GM19035 (cell line): ENCODE measurements at regions not wholly inside any gene's neighbourhood (a gene's known extent, or its start where the extent isn't known, plus 50 kb on each side); places are given as distances from the start of the nearest gene placed in this dataset.

ENCODE experiments used
- ATAC-seq: cut with Tn5 transposase; IDR thresholded peaks from one replicate; pipeline ENCODE4 v1.9.1; 2021; ENCODE audit not compliant: unreplicated experiment

DNA sequence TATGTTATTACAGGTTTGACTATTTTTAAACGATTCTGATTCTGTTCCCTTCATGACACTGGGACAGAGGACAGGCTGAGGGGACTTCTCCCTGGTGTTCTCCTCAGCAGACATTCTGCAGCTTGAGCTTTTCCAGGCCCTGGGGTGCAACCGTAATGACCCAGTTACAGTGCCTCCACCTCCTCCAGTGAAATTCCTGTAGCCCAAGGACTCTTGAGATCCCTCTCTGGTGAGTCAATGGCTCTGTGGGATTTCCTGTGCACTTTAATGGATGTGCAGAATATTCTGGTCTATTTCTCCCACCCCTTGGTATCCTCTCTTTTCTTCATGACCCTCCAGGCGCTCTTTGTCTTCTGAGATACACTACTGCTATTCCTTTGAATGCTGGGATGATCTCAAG is 319.3 kb downstream of the INHBA start:
- no peak for ATAC-seq

- ATAC-seq: no peak
Measured at GRCh38 chr7:41378156-41378555, 324.7 kb downstream of the INHBA start.

DNA sequence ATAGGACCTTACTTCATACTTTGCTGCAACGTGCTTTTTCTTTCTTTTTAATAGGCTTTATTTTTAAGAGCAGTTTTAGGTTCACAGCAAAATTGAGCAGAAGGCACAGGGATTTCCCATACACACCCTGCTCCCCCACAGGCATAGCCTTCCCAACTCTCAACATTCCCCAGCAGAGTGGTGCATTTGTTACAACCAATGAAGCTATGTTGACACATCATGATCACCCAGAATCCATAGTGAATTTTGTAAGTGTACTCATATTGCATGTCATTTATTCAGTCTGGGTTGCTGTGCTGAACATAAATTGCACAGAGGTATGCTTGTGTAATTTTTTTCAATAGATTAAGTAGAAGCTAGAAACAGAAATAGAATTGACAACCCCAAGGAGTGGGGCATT is 327.3 kb downstream of the INHBA start:
- no peak for ATAC-seq

- no peak for ATAC-seq
Measured at GRCh38 chr7:41374150-41374848, 328.6 kb downstream of the INHBA start.

DNA sequence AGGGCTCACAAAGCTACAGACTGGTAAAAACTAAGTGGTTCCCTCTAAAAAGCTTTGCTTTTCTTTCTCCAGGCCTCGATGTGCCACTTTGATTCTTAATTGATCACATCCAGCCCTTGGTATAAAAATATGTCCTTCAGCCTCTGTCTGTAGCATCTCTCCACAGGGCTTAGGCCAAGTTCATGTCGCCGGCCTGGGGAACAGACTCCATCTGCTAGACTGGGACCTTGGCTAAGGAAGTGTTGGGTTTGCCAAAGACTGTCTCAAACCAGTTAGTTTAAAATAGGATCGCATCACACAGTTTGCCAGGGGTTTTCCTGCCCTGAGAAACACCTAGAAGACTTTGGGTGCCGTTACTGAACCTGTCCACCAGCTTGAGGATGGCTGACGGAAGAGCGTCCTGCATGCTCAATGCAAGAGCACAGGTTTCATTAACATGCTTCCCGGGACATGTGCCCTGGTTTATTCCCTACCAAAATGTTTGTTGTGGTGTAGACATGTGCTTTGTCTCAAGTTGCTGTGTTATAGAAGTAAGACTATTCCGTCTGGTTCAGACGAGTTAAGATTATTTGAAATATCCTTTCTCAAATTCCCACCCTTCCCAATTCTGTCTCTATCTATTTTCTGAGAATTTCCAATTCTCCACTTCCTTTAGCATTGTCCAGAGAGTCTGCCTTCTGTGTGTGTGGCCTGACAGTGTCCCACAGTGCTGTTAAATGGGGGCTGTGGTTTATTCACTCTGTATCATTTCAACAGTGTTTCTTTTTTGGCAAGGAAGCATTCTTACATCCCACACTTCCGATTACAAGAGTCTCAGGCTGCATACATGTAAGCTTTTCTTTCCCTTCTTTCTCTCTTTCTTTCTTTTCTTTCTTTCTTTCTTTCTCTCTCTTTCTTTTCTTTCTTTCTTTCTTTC is 334.7 kb downstream of the INHBA start:
- no peak for ATAC-seq

DNA sequence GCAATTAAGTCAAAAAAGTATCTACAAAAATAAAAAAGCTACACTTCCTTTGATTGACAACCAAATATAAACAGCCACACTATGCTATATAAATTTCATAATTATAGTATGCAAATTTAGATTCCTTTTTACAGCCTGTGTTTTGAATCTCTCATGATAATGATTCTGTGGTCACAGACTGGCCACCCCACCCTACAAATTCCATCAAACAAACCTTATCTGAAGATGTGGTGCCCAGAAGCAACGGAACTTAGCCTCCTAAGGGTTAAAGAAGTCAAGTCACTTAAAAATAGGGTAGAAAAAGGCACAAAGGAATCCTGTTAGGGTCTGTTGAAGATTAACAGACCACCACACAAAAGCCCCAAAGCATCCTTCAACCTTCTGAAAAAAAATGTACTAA is 351.8 kb downstream of the INHBA start:
- ATAC-seq: no peak

- ATAC-seq: no peak
Measured at GRCh38 chr7:41346878-41347277, 356.0 kb downstream of the INHBA start.

DNA sequence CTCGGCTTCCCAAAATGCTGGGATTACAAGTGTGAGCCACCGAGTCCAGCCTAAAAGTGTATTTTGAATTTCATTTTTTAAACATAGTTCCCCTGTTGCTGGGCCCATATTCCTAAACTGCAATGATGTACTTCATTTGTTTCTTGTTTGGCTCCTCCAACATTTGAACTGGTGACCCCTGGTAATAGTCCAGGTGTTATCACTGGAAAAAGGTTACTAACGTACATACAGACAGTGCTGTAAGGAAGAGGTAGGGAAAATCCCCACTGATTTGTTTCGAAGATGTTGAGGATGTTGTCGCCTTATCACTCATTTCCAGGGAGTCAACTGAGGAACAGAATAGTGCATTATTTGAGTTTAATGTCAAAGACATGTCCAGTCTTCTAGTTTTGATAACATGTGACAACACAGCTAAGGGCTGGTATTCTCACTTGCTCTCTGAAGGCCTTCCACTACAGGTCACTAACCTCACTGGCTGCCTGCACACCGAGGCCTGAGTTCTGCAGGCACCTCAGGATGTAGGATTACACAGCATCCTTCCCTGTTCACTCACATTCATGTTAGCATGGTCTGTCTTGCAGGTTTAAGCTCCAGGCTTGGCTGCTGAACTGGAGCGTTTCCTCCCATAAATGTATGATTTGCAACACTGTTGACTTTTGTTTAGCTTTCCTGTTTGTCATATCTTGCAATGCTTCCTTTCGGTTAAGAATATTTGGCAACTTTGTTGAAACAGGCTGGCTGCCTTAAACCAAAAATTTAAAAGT is 362.8 kb downstream of the INHBA start:
- ATAC-seq: no peak

DNA sequence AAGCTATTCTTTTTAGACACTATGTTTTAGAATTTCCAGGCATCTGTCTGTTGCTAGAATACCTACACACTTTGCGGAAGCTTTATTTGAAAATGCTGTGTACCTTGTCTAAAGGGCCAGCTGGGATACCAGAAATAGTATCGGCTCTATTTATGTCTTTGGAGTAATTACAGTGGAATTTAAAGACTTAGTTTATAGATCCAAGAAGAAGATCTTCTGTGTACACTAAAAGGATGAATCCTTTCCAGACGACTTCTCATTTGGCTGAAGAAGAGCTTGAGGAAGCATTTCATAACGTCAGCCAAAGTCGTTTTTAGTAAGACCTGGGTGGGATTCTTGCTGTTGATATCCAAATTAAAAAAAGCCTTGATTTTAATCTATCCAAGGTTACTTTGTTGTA is 365.9 kb downstream of the INHBA start:
- no peak for ATAC-seq

DNA sequence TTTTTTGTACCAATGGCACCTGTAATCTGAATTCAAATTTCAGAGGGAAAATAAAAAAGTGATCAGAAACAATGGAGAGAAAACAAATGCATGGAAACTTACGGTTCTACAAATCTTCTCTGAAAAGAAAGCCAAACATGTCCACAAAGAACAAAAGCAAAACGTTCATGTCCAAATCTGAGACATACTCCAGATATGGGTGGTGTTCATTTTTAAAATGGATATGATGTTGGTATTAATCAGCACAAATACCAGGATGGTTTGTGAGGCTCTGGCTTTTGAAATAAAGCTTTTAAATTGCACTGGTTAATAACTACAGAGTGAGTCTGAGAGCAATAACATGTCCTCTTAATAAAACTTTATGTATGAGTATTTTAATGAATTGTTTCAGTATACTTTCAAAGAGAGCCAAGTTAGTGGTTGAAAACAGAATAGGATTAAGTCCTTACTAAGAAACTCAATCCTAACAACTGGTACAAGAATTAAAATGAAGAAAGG is 366.4 kb downstream of the INHBA start:
- ATAC-seq: no peak

GRCh38 chr7:41334071-41334862 is 368.6 kb downstream of the INHBA start:
- no peak for ATAC-seq

DNA sequence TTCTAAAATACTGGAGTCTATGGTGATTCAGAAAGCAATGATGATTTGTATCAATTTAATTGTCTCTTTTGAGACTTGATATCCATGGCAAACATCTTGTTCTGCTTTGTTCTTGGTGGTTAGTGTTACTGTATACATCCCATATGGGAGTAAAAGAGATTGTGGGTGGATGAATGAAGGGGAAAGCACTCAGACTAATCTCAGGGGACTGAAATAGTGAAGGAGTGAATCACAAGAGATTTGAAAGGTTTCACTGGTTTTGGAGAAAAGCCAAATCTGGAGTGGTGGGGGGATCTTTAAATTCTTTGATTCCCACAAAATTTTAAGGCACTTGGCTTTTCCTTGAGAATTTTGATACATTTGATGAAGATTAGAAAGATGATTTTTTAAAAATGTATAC is 369.4 kb downstream of the INHBA start:
- ATAC-seq: no peak

DNA sequence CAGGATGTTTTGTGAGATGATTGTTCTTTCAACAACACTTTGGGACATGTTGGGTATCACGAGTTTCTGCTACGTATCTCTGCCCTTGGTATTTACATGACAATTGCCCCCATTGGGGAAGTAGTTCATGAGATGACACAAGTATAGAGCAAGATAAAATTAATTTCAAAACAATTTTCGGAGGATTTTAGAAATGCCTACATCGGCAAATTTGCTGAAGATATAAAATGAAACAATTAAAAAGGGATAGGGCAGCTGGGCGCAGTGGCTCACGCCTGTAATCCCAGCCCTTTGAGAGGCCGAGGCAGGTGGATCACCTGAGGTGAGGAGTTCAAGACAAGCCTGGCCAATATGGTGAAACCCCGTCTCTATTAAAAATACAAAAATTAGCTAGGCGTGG is 371.7 kb downstream of the INHBA start:
- ATAC-seq: no peak

DNA sequence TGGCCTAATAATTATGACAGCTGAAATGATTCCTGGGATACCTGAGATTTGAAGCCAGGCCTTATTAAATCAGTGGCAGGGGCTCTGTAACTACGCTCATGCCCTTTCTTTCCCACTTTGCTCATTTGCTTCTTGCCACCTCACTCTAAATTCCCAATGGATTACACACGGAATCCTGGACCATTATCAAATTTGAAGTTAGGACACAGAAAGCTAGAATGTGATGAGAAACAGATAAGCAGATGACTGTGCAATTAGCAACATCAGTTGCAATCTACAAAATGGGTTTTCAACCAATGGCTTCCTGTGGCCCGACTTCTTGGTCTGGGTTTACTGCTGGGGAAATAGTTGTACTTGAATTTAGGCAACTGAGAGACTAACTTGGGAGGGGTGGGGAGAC is 374.3 kb downstream of the INHBA start:
- no peak for ATAC-seq

GRCh38 chr7:41328131-41328530 is 374.8 kb downstream of the INHBA start:
- no peak for ATAC-seq

DNA sequence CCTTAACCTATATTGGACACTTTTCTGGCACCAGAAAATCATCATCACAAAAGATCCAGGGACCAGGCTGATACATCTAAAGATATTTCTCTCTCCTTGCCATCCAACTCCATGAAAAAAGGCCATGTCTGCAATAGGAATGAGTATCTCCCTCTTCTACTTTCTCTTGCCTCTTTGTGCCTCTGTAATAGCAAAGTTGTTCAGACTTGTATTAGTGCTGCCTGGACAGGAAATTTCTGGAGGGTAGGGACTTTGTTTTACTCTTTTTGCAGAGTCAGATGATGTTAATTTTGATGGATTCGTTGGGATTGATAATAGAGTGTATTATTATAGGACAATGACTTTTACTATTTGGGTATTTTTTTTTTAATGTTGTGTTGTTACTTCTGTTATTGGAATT is 376.3 kb downstream of the INHBA start:
- no peak for ATAC-seq

DNA sequence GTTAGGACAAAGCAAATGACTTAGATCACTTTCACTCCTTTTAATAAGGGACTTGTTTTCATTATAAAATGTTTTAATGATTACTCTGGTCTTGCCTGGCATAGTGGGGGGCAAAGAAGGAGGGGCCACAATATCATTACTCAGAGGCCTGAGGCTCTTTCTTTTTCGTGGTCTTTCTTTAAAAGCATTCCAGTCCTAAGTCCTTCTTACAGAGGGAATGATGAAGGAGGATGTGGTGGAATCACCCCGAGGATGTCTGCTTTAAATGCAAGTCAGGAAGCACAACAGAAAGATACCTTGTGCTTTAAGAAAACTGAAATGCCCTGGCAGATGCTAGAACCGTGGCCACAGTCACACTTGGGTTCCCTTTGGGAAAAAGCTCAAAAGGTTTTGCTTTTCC is 379.1 kb downstream of the INHBA start:
- no peak for ATAC-seq

DNA sequence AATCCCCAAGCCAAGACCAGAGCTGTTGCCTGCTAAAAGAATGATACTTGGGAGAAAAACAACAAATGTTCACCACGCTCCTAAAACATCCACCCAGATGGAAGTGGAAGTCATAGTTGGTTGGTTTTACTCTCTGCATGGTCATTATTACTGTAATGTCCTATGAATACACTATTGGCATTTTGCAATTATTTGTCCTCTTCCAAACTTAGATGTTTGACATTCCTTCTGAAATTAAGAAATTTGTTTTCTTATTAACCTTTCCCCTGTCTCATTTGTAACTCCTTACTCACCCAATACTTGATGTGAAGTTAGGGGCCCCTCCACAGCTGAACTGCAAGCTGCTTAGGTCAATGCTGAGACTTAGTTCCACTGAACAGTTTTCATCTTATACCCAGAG is 383.3 kb downstream of the INHBA start:
- no peak for ATAC-seq

DNA sequence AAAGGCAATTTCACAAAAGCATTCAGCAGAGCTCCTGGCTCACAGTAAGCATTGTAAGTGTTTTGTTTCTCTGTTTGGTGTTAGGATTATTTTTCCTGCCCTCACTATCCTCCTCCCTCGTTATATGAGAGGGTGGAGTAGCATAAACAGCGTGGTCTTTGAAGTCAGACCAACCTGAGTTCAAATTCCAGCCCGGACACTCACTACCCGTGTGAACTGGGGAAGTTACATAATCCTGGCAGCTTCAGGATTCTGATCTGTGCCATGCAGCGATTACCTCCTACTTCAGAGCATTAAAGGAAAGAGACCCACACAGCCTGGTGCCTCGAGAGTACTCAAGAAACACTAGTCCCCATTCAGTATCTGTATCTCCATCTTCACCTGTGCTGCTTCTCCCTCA is 386.5 kb downstream of the INHBA start:
- ATAC-seq: no peak

DNA sequence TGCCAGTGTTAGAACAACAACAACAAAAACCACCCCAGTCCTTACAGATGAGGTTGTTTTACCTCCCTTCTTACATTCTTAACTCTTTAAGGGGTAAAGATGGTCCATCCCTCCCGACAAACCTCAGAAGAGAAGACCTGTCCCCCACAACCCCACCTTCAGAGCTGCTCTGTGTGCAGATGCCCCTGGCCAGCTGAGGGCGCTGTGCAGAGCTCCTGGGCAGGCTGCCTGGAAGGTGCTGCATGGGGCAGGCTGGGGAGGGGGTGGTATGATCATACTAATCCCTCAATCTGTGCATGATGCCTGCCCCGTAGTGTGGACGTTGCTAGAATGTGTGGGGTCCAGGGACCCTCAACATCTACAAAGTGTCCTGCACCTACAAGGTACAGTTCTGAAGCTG is 387.1 kb downstream of the INHBA start:
- no peak for ATAC-seq

GRCh38 chr7:41313171-41313570 is 389.7 kb downstream of the INHBA start:
- ATAC-seq: no peak
